HEK293 (cell line): ENCODE measurements at regions not wholly inside any gene's neighbourhood (a gene's known extent, or its start where the extent isn't known, plus 50 kb on each side); places are given as distances from the start of the nearest gene placed in this dataset.

Experiments
- REPIN1 ChIP-seq: fragments of 450-650 bp; formaldehyde crosslinking; IDR thresholded peaks from 2 replicates; pipeline ENCODE4 v1.5.1; 2017; ENCODE audit warnings: missing biosample characterization, missing genetic modification characterization, low read depth
- SETDB1 ChIP-seq: IDR thresholded peaks from one replicate; pipeline ENCODE4 v1.6.1; 2017; ENCODE audit warnings: mild to moderate bottlenecking, low read length, moderate library complexity, mixed read lengths; ENCODE audit not compliant: insufficient read length
- ZNF221 ChIP-seq: fragments of 450-650 bp; formaldehyde crosslinking; IDR thresholded peaks from 2 replicates; pipeline ENCODE4 v1.5.1; 2017; ENCODE audit warnings: missing biosample characterization, missing genetic modification characterization, borderline replicate concordance
- ZNF274 ChIP-seq, 2 experiments: fragments of 200-500 bp in 1 of 2; fragments of 450-650 bp in 1 of 2; sonication (Bioruptor generic) in 1 of 2; formaldehyde crosslinking in 1 of 2; IDR thresholded peaks; 2 replicates each; pipeline versions ENCODE4 v1.5.1 to v1.6.1; 2014 to 2016; ENCODE audit warnings: borderline replicate concordance in 1 of 2, inconsistent platforms in 1 of 2, low read length in 1 of 2, missing biosample characterization in 1 of 2, missing genetic modification characterization in 1 of 2
- TF ChIP-seq, protein P1 (sequence below): fragments of 450-650 bp; formaldehyde crosslinking; IDR thresholded peaks from 2 replicates; pipeline ENCODE4 v1.5.1; 2016; ENCODE audit warnings: missing biosample characterization, missing genetic modification characterization
- TF ChIP-seq, protein P2 (sequence below): fragments of 450-650 bp; formaldehyde crosslinking; IDR thresholded peaks from 2 replicates; pipeline ENCODE4 v1.5.1; 2016; ENCODE audit warnings: missing biosample characterization, missing genetic modification characterization
- TF ChIP-seq, protein P3 (sequence below): fragments of 450-650 bp; formaldehyde crosslinking; IDR thresholded peaks from 2 replicates; pipeline ENCODE4 v1.5.1; 2016; ENCODE audit warnings: missing biosample characterization, missing genetic modification characterization, borderline replicate concordance
- TF ChIP-seq, protein P4 (sequence below): fragments of 450-650 bp; formaldehyde crosslinking; IDR thresholded peaks from 2 replicates; pipeline ENCODE4 v1.5.1; 2016; ENCODE audit warnings: missing biosample characterization, missing genetic modification characterization

DNA sequence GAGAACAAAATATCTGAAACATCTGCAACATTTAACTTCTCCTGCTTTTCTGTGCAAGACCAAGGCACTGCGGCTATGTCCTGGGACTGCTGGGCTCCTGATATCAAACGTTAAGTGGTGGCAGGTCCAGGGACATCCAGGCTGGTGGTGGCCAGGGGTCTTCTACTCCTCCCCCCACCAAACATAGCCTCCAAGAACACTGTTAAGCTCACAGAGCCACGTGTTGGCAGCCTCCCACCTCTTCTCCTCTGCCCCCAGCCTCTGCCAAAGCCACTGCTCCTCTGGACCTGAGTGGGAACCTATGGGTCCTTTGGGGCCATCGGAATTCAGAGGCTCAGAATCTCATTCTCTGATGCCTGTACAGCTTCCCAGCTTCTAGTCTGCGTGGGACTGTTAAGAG lies 325.7 kb downstream of the ARRDC4 start:
- TF ChIP-seq REPIN1 (no peak), ZNF221 (tag by site-specific recombination) (no peak), ZNF274 (IDR thresholded peaks at IDR 0.05; ENCODE audit: low read length) (no peak), ZNF274 (tag by site-specific recombination; IDR thresholded peaks at IDR 0.05; ENCODE audit: borderline replicate concordance) (no peak), SETDB1 (no peak)
- TF ChIP-seq, protein P1, sequence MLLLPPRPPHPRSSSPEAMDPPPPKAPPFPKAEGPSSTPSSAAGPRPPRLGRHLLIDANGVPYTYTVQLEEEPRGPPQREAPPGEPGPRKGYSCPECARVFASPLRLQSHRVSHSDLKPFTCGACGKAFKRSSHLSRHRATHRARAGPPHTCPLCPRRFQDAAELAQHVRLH (tag by site-specific recombination), result no peak
- TF ChIP-seq, protein P2, sequence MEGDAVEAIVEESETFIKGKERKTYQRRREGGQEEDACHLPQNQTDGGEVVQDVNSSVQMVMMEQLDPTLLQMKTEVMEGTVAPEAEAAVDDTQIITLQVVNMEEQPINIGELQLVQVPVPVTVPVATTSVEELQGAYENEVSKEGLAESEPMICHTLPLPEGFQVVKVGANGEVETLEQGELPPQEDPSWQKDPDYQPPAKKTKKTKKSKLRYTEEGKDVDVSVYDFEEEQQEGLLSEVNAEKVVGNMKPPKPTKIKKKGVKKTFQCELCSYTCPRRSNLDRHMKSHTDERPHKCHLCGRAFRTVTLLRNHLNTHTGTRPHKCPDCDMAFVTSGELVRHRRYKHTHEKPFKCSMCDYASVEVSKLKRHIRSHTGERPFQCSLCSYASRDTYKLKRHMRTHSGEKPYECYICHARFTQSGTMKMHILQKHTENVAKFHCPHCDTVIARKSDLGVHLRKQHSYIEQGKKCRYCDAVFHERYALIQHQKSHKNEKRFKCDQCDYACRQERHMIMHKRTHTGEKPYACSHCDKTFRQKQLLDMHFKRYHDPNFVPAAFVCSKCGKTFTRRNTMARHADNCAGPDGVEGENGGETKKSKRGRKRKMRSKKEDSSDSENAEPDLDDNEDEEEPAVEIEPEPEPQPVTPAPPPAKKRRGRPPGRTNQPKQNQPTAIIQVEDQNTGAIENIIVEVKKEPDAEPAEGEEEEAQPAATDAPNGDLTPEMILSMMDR (tag by site-specific recombination), result no peak
- TF ChIP-seq, protein P3, sequence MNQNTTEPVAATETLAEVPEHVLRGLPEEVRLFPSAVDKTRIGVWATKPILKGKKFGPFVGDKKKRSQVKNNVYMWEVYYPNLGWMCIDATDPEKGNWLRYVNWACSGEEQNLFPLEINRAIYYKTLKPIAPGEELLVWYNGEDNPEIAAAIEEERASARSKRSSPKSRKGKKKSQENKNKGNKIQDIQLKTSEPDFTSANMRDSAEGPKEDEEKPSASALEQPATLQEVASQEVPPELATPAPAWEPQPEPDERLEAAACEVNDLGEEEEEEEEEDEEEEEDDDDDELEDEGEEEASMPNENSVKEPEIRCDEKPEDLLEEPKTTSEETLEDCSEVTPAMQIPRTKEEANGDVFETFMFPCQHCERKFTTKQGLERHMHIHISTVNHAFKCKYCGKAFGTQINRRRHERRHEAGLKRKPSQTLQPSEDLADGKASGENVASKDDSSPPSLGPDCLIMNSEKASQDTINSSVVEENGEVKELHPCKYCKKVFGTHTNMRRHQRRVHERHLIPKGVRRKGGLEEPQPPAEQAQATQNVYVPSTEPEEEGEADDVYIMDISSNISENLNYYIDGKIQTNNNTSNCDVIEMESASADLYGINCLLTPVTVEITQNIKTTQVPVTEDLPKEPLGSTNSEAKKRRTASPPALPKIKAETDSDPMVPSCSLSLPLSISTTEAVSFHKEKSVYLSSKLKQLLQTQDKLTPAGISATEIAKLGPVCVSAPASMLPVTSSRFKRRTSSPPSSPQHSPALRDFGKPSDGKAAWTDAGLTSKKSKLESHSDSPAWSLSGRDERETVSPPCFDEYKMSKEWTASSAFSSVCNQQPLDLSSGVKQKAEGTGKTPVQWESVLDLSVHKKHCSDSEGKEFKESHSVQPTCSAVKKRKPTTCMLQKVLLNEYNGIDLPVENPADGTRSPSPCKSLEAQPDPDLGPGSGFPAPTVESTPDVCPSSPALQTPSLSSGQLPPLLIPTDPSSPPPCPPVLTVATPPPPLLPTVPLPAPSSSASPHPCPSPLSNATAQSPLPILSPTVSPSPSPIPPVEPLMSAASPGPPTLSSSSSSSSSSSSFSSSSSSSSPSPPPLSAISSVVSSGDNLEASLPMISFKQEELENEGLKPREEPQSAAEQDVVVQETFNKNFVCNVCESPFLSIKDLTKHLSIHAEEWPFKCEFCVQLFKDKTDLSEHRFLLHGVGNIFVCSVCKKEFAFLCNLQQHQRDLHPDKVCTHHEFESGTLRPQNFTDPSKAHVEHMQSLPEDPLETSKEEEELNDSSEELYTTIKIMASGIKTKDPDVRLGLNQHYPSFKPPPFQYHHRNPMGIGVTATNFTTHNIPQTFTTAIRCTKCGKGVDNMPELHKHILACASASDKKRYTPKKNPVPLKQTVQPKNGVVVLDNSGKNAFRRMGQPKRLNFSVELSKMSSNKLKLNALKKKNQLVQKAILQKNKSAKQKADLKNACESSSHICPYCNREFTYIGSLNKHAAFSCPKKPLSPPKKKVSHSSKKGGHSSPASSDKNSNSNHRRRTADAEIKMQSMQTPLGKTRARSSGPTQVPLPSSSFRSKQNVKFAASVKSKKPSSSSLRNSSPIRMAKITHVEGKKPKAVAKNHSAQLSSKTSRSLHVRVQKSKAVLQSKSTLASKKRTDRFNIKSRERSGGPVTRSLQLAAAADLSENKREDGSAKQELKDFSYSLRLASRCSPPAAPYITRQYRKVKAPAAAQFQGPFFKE (tag by site-specific recombination), result no peak
- TF ChIP-seq, protein P4, sequence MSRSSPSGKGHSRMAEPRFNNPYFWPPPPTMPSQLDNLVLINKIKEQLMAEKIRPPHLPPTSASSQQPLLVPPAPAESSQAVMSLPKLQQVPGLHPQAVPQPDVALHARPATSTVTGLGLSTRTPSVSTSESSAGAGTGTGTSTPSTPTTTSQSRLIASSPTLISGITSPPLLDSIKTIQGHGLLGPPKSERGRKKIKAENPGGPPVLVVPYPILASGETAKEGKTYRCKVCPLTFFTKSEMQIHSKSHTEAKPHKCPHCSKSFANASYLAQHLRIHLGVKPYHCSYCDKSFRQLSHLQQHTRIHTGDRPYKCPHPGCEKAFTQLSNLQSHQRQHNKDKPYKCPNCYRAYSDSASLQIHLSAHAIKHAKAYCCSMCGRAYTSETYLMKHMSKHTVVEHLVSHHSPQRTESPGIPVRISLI, result no peak
